CD4-positive, alpha-beta T cell treated with Interleukin-6 for 4 hours (primary cell): ENCODE measurements at regions not wholly inside any gene's neighbourhood (a gene's known extent, or its start where the extent isn't known, plus 50 kb on each side); places are given as distances from the start of the nearest gene placed in this dataset.

ENCODE experiments used
- DNase-seq: peaks from one replicate; pipeline ENCODE4 v3.0.0-alpha.2; 2020; ENCODE audit warnings: mixed read lengths

DNA sequence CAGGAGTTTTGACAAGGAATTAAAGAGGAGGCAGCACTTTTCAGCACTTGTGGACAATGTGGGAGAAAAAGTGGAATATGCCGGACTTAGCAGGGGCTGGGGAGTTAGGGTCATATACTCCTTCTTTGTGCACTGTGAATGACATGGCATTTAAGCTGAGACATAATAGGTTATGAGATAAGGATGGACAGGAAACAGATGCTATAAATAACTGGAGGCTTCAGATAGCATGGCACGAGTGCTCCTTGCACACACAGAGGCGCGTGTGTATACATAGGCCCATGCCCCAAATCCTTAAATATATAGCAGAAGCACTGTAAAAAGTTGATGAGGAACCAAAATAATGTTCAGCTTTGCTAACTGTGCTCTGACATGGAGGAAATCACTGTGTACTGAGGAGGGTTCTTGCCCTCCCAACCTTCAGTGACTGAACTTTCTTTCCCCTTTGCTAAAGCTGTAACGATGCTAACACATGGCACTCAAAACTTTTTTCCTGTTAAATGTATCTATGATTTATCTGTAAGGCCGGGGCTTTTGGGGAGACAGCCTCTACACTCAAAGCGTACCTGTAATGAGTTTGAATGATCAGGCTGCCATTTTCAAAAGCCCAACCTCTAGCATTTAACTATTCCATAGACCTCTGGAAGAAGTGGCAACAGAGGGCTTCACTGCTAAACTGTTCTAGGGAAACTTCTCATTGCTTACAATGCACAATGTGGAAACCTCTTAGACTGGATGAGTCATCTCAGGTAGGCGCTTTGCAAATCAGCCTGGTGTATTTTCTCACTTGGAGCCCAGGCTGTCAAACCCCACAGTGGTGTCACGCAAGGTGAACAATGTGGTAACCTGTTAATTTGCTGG is 784.6 kb downstream of the NR2F2 start:
- no peak for DNase-seq

DNA sequence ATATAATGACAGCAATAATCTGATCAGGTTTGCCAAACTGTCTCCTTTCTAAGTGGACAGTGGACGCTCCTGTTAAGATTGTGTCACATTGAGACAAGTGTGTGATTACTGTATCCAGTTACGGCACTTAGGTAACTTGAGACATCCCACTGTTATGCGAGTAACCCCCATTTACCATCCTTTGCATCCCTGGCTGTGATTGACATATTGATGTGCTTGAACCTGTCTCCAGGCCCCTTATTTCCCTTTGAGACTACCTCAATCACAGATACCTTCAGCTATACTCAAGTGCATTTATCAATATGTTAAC is 785.2 kb downstream of the NR2F2 start:
- no peak for DNase-seq

DNA sequence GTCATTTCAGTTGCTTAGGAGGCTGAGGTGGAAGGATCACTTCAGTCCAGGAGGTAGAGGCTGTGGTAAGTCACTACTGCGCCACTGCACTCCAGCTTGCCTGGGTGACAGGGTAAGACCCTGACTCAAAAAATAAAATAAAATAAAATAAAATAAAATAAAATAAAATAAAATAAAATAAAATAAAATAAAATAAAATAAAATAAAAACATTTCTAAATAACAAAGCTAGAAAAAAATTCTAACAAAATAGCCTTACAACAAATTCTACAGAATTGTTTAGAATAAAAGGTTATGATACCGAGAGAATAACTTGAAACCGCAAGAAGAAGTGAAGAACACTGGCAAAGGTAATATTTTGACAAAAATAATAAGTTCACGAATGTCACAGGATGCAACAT is 794.3 kb downstream of the NR2F2 start:
- no peak for DNase-seq

GRCh38 chr15:97126553-97127233 is 796.2 kb downstream of the NR2F2 start:
- DNase-seq: no peak

- no peak for DNase-seq
Observed at GRCh38 chr15:97129674-97130073, 799.2 kb downstream of the NR2F2 start.

GRCh38 chr15:97140216-97140615 is 809.7 kb downstream of the NR2F2 start:
- no peak for DNase-seq

GRCh38 chr15:97141360-97141759 is 810.9 kb downstream of the NR2F2 start:
- no peak for DNase-seq

GRCh38 chr15:97141871-97142270 is 811.4 kb downstream of the NR2F2 start:
- no peak for DNase-seq

GRCh38 chr15:97143592-97144376 is 813.3 kb downstream of the NR2F2 start:
- DNase-seq: no peak

DNA sequence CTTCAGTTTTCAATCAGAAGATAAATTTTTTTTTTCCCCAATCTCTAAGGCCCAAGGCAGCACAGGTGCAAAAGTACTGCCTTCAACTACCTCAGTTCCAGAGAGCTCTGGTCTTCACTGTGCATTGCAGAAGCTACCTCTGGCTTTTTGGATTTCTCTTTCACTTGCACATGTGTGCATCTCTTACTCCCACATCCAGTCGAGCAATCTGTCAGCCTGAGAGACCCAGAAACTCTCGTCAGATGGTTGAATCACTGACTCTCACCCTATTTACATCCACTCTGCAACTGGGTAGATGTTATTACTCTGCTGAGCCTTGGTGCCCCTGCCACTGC is 813.8 kb downstream of the NR2F2 start:
- no peak for DNase-seq

DNA sequence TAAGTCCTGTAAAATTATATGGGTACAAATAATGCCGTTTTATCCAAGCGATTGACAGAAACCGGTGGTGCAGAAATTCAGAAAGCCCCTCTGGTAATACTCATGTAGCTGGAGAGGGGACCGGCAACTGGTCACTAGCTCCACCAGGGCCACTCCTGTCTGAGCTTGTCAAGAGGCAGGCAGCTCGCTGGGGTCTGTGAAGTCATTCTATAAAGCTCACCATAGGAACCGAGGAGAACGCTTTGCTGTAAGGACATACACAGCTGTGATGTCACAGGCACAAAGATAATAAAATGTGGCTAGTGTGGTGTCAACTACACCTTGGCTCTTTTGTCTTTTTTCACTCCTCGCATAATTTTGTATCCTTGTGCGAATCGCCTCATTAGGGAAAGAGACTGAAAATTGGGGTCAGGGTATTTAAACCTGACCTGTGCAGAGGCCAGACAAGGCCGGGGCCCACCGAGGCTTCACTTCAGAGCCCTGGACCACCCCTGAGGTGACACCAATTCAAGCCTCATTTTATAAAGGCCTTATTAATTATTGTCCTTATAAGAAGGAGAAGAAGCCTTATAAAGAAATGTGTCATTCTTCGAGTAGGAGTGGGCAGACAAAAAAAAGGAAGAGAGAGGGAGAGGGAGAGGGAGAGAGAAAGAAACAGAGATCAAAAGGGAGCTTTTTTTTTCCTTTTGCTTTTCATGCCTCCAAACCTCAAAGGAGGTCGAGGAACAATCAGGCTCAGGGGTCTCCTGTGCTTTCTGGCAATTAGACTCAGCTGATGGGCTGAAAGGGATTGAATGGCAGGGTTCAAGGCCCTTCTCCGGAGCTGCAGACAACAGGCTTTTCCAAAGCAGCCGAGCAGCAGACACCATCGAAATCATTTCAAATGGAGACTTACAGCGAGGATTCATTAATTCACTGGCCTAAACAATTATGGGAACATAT is 813.3 kb upstream of the ARRDC4 start:
- no peak for DNase-seq

DNA sequence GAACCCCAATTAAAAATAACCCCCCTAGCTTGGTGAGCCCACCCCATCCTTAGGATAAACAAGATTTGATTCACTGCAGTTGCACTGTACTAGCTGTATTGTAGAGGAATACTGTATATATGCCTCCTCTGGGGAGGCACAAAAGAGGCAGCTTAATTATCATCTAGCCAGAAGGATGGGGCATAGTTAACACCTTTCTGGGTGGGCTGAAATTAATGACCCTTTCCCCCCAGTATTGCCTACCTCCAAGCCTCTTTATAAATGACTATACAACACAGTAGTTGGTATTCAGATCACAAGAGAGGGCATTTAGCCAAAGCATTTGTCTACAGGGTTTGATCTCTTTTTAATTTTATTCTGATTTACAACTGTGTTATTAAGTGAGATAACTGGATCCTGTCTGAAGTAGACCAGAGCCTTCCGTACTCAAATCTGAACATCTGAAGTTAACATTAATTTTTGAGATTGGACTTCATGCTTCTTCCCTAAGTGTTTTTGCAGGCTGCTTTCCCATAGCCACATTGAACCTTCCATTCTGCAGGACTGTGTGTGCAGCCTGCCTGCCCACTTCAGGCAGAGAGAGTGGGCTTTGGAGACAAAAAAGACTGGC is 807.0 kb upstream of the ARRDC4 start:
- no peak for DNase-seq

- no peak for DNase-seq
Observed at GRCh38 chr15:97156739-97157265, 803.7 kb upstream of the ARRDC4 start.

DNA sequence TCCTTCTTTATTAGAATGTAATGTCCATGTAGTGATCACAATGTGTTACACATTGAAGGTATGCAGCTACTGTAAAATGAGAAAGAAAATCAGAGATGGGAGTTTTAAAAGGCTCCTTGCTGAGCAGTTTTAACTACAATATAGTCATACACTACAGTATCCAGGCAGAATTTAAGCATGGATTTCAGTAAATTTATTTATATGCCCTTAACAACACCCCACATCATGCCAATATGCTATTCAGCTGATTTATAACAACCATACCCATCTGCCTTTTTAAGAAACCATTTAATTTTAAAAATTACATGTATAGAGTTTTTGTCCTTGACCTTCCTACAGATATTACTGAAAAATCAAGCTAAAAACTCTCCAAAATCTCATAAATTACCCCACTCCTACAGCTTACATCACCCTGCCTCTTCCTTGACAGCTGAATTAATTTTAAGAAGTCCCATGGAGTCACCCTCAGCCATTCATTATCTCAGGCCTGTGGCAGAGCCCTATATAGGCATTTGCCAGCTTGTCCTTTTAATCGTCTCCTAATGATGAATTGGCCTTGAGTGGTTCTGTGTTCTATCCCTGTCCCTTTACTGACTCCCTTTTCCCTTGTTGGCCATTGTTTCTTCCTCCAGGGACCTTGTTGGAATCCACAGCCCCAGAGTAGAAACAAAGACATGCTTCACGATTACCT is 797.6 kb upstream of the ARRDC4 start:
- no peak for DNase-seq

GRCh38 chr15:97165205-97165604 is 795.3 kb upstream of the ARRDC4 start:
- no peak for DNase-seq

DNA sequence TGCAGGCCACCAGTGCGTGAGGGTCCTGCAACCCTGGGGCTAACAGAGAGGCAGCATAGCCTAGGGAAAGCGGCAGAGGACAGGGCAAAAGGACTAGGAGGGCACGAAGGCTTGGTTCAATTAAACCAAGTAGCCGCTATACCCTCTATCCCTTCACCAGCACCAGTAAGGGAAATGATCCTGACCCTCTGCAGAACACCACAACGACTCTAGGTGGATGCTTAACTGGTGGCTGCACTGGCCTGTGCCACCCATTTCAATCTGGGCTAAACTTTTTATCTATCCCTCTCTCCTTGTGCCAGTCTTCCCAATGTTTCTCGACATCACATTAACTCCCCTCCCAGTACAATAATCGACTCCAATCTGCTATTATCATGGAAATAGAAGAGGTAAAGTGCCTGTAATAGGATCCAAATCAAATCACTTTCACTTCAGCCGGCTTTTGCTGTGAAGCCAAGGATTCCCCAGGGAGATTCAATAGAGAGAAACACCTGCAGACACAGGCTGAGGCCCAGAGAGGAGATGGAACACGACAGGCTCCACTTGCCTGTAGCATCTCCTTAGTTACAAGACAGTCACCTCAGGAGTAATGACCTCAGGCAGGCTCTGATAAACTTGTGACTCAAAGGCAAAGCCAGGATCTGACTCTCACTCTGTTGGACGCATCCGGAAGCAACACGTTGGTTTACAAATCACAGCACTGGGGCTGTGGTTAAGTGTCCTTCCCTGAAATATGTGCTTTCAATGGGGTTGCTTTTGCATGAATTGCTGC is 791.6 kb upstream of the ARRDC4 start:
- DNase-seq: no peak

DNA sequence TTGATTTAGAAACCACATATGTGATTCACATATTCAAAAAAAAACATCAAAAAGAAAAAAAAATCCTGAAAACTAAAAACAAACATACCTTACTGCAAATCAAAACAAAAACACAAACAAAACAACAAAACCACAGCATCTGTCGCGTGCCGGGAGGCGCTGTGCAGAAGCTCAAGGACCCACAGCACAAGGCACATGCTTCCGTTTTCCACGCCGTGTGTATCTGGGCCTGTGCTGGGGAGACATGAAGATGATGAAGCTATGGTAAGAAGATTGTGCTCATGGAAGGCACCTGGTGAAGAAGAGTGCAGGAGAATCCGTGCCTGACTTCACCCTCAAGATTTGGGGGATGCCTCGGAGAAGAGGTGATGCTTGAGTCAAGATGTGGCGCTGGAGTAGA is 788.9 kb upstream of the ARRDC4 start:
- no peak for DNase-seq

GRCh38 chr15:97174886-97175540 is 785.5 kb upstream of the ARRDC4 start:
- DNase-seq: no peak

DNA sequence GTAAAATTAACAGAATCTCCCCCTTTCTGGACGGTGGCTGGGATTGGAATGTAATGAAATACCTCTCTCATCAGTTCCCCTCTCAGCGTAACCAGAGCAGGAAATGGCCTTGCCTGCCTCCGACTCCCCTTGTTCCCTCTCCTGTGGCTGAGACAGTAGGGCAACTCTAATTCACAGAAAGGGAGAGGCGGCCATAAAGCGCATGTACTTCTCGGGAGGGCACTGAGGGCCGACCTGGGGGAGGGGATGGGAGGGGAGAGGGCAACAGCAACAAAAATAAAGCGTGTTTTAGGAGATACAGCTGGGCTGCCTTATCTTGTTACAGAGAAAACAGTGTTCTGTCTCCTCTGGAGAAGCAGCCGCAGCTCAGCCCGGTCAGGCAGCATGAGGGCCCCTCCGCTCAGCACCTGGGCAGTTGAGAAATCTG is 783.3 kb upstream of the ARRDC4 start:
- DNase-seq: no peak

DNA sequence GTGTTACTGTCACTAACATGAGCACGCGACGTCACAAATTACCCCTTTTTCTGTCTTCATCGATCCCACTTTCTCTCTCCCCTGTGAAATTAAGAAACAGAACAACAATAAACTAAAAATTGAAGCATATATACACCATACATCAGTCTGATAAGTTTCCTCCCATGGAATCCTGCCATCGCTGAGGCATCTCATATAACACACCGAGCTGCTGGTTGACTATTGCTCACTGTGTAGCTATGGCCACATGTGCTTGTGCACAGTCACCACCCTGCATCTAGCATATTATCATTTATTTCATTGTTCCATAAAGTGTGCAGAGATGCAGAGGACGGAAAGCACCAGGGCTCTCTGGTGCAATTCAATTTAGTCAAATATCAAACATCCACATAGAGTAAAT is 777.9 kb upstream of the ARRDC4 start:
- no peak for DNase-seq
